GM19463 (cell line): ENCODE measurements at regions not wholly inside any gene's neighbourhood (a gene's known extent, or its start where the extent isn't known, plus 50 kb on each side); places are given as distances from the start of the nearest gene placed in this dataset.
"Not testable (repeated sequence)": the region's sequence is repeated elsewhere in the genome, so short reads cannot be mapped to it uniquely, and the experiment has no call there.

ENCODE experiments used
- ATAC-seq: cut with Tn5 transposase; IDR thresholded peaks from one replicate; pipeline ENCODE4 v1.9.1; 2021; ENCODE audit warnings: mild to moderate bottlenecking, moderate library complexity; ENCODE audit not compliant: unreplicated experiment

DNA sequence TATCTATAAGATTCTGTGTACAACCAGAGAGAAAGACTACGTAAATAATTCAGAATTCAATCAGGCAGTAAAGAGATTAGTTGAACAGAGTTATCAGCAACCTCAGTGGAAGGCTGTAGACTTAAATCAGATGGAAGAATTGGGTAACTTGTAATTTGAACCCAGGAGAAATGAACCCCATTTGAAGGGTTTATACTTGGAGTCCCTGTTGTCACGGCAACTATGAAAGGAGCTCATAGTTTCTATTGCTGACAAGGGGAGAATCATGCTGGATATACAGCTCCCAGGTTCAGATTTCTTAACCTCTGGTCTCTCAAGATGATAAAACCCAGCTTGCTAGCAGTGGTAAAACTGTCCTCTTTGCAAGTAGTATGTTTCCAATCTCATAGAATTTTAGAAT, 54.4 kb upstream of the BMP4 start:
- ATAC-seq: no peak

DNA sequence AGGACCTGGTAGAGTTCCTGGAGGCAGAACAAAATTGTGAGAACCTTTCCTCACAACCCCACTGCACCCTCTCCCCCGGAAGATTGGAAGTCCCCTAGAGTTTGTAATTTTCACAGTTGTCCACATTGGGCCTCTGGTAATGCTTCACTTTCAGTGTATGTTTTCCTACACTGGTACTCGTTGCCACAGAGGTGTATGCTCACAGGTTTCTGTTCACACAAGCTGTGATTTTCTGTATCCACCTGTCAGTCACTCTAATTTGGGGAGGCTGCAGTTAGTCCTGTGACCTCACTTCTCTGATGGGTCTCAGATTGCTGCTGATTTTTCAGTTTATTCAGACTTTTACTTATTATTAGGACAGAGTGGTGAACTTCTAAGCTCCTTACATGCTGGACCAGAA, 66.4 kb upstream of the BMP4 start:
- ATAC-seq: no peak

DNA sequence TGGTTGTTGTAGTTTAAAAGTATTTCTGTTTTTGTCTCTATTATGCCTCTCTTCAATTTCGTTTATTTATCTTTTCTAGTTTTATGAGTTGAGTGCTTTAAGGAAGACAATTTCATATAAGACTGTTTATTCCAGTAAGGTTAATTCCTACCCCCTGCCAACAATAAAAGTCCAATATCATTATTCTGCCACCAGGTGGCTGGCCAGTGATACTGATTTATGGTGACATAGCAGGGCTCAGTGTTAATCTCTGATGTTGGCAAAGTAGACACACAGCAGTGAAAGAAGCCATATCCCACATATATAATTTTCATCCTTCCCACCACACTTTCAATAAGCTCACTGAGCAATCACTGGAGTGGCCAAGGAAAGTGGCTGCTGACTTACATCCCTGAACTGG, 69.0 kb upstream of the BMP4 start:
- ATAC-seq: no peak

DNA sequence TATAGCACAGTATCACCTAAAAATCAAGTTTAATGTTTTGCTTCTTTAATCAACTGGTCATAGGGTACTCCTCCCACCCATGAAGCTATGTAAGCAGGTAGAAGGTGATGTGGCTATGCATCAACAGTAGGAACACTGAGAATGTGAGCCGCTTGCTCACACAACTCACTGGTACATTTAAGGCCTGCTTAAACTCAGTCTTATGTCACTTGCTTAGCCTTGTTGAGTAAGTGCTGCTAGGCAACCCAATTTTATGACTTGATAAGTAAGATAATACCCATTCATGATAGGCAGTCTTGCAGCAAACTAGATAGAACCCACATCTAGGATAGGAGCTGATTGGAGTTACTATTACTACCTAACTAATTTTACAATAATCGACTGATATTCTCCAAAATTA, 70.0 kb upstream of the BMP4 start:
- no peak for ATAC-seq

DNA sequence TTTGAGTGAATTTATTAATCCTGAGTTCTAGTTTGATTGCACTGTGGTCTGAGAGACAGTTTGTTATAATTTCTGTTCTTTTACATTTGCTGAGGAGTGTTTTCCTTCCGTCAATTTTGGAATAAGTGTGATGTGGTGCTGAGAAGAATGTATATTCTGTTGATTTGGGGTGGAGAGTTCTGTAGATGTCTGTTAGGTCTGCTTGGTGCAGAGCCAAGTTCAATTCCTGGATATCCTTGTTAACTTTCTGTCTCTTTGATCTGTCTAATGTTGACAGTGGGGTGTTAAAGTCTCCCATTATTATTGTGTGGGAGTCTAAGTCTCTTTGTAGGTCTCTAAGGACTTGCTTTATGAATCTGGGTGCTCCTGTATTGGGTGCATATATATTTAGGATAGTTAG, 74.4 kb upstream of the BMP4 start:
- ATAC-seq: not testable (repeated sequence)

DNA sequence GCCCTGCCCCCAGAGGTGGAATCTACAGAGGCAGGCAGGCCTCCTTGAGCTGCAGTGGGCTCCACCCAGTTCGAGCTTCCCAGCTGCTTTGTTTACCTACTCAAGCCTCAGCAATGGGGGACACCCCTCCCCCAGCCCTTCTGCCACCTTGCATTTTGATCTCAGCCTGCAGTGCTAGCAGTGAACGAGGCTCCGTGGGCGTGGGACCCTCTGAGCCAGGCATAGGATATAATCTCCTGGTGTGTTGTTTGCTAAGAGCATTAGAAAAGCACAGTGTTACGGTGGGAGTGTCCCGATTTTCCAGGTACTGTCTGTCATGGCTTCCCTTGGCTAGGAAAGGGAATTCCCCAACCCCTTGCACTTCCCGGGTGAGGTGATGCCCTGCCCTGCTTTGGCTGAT, 76.7 kb upstream of the BMP4 start:
- not testable (repeated sequence) for ATAC-seq

DNA sequence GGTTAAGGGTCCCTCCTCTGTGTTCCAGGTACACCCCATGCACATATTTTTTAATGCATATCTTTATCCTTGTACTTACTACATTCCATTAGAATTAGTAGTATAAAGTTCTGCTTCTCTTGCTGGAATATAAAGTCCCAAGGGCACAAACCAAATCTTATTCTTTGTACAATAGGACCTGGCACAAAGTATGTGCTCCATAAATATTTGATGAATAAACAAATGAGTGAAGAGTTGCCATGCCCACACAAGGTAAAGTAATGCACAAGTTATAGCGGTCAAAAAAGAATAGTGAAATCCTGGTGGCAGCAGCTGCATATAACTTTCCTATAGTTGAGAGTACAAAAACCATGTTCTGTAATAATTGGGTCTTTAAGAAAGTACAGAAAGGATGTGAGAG, 82.1 kb upstream of the BMP4 start:
- no peak for ATAC-seq

DNA sequence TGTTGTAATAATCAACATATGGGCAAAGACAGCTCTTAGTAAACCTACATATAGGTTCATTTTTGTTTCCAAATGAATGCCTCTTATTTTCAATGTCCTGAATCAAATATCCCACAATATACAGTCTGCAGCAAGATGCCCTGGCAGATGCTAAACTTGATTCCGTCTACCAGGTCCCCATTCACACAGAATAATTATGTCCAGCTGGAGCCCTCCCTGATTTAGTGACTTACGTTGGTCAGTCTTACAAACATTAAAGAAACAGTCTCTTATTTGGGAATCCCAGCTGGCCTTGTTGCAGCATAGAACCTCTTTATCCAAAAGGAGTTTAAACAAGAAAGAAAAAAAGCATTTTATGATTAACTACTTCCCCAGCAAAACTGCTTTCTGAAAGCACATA, 82.7 kb upstream of the BMP4 start:
- no peak for ATAC-seq

DNA sequence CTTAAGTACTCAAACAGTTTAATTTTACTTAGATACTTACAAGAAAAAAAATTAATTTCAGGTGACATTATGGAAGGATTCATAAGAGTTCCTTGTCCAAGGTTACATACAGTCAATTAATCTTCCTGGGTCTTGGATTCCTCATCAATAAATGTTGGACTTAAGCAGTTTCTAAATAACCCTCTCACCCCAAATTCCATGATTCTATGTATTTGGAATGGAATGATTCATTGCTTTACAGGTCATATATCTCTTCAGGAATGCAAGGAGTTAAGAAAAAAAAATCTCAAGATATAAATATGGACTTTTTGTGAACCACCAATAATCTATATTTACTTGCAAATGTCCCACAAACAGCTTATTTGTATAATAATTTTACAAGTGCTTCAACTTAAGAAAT, 84.2 kb upstream of the BMP4 start:
- no peak for ATAC-seq

DNA sequence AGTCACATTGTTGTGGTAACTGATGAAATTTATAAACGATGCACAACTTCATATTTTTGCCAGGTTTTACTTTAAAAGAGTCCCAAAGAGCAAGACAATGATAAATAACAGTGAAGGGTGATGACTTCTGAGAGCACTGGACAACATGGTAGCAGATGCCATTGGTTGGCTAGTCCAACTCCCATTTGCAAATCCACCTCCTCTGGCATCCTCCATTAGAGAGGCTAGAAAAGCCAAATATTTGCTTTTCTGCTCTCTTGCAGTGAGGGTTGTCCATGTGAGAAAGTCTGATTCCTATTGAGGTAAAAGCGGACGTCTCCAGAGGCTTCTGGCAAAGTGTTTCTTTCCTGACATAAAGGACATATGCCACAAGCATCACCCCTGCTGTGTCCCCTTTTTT, 89.6 kb upstream of the BMP4 start:
- no peak for ATAC-seq

DNA sequence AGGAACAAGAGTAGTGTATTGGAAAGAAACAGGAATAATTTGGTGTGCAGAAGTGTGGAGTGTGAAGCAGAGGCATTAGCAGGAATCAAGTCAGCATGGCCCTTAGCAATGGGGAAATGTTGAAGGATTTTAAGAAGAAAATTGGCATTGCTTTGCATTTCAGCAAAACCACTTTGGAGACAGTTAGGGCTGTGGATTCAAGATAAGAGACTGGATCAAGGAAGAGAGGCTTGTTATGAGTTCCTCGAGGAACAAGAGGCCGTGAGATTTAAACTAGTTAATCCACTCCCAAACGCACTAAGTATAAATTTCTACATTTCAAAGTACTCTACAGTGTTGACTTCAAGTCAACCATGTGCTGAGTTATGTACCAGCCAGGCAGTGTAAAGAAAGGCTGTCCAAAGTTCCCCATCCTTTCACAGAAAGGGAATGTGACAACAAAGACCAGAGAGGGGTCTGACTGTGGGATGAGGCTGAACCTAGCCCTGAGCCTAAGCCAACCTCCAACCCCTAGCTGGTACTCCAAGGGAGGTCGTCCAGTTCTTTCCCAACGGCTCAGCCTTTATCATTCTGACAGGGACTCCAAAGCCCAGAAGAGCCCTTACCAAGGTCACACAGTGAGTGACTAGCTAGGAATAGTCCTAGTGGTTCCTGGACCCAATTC, 91.2 kb upstream of the BMP4 start:
- ATAC-seq: no peak

DNA sequence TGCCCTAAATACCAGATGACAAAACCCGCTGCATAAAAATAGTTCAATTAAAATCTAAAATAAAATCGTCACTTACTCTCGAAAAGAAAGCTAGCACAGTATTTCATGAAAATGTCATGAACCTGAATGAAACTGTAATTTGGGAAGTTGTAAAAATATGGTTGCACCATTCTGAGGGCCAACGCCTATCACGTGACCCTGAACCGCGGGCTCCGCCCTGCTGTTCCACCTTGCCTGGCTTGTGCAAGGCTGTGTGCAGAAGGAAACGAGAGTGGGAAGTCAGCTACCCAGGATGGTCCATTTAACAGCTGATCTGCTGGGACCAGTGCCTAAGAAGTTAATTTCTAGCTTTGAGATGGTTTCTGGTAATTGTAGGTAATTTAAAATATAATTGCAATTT, 91.7 kb upstream of the BMP4 start:
- ATAC-seq: no peak

DNA sequence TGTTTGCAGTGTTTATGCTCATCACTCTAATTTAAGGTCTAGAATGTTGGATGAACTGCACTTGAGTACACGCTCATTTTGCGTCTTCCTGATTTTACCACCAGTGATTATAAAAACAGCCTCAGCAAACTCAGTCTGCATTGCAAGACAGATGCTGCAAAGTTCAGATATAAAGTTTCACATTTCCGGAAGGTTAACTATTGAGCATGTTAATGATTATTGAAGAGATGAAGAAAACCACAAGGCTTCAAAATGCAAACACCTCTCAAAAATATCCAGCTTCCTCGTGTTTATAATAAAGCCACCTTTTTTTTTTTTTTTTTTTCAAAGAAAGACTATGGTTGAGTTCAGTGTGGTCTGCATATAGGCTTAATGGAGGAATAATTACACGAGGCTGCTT, 92.1 kb upstream of the BMP4 start:
- no peak for ATAC-seq

DNA sequence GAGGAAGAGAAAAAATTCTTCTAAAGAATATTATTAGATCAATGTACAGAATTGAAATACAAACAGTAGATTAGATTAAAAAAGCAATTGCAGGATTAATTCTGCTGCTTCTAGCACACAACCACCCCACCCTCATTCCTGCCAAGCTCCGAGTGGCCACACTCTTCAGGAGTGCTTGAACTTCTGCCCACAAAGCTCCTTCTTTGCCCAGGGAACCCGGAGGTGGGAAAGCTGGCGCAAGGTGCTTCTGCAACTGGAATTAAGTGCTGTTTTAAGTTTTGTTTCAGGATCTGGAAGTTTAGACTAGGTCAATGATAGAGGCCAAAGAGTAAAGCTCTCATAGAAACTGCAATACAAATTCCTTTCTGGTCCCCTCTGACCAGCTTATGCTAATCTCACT, 94.1 kb upstream of the BMP4 start:
- ATAC-seq: no peak

DNA sequence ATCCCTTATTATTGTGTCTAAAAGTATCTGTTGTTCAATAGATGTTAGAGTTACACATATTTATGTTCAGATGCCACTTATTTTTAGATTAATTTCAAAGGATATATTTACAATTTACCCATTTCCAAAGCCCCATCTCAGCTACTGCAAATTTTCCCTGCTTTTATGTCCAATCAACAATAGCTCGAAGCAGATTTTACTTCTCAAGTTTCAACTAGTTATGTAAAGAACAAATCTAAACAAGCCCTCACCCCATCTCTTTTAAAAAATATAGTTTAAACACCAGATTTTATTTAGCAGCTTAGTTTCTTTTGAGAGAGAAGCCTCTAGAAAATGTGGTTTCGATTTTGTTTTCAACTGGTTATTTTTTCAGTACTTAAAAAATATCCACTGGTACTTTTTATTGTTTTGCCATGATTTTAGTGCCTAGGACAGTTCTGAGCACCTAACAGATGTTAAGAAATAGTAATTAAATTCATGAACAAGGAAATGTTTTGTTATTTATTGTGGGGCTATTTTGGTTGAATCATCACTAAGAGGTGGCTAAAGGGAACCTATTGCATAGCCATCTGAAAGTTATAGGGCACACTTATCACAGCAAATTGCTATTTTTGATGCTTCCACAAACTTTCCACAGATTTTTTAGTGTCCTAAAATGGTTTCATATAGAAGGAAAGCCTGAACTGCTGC, 96.2 kb upstream of the BMP4 start:
- ATAC-seq: no peak

DNA sequence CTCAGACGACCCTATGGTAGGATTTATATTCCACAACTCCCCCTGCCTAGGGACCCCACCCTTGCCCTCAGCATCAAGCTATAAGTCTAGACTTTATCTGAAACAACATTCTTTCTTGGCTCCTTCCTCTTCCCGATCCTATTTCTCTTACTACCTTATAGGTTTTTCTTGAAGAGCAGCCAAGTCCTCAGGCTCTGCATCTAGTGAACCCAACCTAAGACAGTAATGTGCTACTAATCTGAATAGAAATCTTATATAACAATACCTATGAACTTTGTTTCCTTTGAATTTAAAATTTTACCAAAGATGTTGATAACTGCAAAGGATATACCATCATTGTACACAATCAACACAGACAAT, 96.7 kb upstream of the BMP4 start:
- ATAC-seq: no peak

DNA sequence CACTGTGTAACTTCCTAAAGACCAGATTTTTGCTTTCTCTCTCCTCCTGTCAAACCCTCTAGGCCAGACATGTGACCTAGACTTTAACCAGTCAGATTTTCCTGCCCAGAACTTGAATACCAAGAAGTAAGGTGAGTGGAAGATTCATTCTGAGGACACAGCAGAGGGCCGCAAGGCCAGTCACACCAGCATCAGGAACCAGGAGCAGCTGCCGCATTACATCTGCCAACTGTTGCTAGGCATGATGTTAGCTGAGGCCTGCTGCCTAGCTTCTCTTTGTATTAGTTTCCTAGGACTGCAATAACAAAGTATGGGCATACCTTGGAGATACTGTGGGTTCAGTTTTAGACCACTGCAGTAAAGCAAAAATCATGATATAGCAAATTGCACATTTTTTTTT, 101.9 kb upstream of the BMP4 start:
- ATAC-seq: no peak

DNA sequence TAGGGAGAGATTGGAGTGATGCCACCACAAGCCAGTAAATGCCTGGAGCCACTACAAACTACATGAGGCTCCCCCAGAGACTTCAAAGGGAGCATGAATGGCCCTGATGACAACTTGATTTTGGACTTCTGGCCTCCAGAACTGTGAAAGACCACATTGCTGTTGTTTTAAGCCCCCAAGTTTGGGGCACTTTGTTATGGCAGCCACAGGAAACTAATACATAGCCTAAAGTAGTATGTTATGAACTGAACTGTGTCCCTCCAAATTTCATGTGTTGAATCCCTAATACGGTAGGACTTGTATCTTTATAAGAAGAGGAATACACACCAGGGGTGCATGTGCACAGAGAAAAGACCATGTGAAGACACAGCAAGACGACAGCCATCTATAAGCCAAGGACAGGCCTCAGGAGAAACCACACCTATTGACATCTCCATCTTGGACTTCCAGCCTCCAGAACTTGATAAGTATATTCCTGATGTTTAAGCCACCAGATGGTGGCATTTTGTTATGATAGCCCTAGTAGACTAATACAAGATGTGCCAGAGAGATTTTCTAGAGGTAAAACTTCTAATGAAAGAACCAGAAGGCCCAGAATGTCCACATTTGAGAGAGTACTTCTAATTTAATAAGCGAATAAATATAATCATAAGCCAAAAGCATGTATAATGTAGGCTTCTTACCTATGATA, 127.1 kb upstream of the BMP4 start:
- no peak for ATAC-seq

DNA sequence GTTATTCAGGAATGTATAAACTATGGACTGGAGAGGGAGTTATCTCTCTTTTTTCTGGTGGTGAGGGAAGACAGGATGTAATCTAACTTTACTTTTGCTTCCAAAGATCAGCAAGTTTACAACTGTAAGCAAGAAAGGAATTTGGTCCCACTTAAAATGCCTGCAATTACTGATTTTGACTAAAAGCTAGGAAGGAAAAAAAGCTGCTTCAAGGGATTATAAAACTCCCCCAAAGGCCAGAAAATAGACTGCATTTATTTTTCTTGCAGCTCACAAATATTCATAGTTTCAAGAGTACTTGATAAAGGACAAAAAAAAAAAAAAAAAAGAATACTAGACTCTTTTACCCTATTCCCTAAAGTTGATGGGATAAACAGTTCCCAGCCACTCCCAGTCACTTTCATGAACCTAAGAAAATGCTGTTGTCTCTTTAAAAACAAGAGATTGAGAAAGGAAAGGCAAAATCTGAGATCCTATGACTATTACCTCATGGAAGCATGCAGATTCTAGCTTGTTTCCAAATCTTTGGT, 128.7 kb upstream of the BMP4 start:
- ATAC-seq: no peak

DNA sequence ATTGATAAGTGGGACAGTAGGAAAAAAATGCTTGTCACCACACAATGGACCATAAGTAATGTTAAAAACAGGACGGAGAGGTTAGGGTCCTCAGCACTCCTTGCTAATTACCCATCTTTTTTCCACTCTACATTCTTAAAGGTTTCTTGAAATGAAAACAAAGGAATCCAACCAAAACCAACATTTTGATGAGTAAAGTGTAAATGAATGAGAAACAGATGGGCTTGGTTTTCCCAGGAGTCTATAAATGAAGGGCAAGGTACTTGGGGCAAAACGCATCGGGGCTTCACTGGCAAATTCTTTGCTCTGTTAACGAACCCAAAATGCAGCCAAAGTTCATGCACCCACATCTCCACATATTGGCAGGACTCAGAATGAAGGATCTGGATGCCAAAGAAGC, 129.2 kb upstream of the BMP4 start:
- ATAC-seq: no peak

DNA sequence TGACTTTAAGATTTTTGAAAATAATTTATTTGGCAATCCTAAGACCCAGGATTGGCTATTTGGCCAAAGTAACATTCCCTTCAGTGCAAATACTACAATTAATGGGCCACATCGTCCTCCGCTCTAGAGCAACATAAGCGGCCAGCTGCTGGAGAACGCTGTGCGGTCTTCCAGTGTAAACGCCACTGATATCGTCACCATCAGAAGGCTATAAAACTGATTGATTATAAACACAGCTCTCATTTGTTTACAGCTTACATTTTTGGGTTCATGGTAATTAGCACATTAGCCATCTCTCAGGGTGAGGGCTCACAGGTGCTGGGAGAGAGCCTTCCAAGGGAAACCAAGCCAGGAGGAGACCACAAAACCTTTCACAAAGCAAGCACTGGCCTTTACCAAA, 130.1 kb upstream of the BMP4 start:
- ATAC-seq: no peak

DNA sequence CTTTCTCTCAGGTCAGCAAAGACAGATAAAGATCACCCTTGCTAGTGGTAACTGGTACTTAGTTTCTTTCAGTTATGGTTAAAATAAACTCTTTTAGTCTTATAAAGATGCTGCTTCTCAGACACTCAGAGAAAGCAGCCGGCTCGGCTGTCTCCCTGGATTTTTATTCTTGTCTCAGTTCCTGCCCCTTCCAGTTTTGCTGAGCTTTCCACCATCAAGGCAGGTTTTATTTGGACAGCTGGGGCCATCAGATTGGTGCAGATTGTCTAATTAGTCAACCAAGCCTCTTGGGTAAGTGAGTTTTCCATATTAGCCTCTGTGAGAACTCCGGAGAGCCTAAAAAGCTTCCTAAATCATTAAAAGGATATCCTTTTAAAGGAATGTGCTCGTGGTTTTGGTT, 130.8 kb upstream of the BMP4 start:
- ATAC-seq: no peak
